ENCODE measurements at regions not wholly inside any gene's neighbourhood (a gene's known extent, or its start where the extent isn't known, plus 50 kb on each side); places are given as distances from the start of the nearest gene placed in this dataset.

- no peak for TF ChIP-seq POLR2AphosphoS5 (IDR thresholded peaks at IDR 0.05)
- TF ChIP-seq, protein P1, sequence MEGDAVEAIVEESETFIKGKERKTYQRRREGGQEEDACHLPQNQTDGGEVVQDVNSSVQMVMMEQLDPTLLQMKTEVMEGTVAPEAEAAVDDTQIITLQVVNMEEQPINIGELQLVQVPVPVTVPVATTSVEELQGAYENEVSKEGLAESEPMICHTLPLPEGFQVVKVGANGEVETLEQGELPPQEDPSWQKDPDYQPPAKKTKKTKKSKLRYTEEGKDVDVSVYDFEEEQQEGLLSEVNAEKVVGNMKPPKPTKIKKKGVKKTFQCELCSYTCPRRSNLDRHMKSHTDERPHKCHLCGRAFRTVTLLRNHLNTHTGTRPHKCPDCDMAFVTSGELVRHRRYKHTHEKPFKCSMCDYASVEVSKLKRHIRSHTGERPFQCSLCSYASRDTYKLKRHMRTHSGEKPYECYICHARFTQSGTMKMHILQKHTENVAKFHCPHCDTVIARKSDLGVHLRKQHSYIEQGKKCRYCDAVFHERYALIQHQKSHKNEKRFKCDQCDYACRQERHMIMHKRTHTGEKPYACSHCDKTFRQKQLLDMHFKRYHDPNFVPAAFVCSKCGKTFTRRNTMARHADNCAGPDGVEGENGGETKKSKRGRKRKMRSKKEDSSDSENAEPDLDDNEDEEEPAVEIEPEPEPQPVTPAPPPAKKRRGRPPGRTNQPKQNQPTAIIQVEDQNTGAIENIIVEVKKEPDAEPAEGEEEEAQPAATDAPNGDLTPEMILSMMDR (IDR thresholded peaks at IDR 0.05): no peak
- no peak for TF ChIP-seq POLR2A (IDR thresholded peaks at IDR 0.05)
- no peak for TF ChIP-seq EP300 (IDR thresholded peaks at IDR 0.05)
Observed at GRCh38 chr1:232274236-232274855, 355.6 kb downstream of the SIPA1L2 start.
